HFF-Myc (cell line): ENCODE measurements at regions not wholly inside any gene's neighbourhood (a gene's known extent, or its start where the extent isn't known, plus 50 kb on each side); places are given as distances from the start of the nearest gene placed in this dataset.

ENCODE experiments used
- DNase-seq: peaks from one replicate; pipeline ENCODE4 v3.0.0-alpha.2; 2011; ENCODE audit warnings: low read depth; ENCODE audit errors: extremely low read depth
- H3K4me3 ChIP-seq: replicated peaks from 2 replicates; pipeline ENCODE4 v1.5.1; 2011; ENCODE audit warnings: low read depth, mild to moderate bottlenecking, control low read depth, low read length
- CTCF ChIP-seq: IDR thresholded peaks from 2 replicates; pipeline ENCODE4 v1.5.1; 2012; ENCODE audit warnings: mild to moderate bottlenecking, low read depth, low read length, control low read depth; ENCODE audit errors: missing control alignments

- no peak for DNase-seq
- TF ChIP-seq CTCF: no peak
- H3K4me3 ChIP-seq: no peak overlapping the region
These were observed 183.2 kb downstream of the NDFIP2 start for GRCh38 chr13:79663977-79664636.

GRCh38 chr13:79663435-79663834 is 182.5 kb downstream of the NDFIP2 start:
- no peak for DNase-seq
- H3K4me3 ChIP-seq: no peak overlapping the region
- TF ChIP-seq CTCF: no peak

- TF ChIP-seq CTCF: no peak
- no peak overlapping the region for H3K4me3 ChIP-seq
- no peak for DNase-seq
These were observed 181.9 kb downstream of the NDFIP2 start for GRCh38 chr13:79662882-79663281.

- no peak overlapping the region for H3K4me3 ChIP-seq
- TF ChIP-seq CTCF: no peak
- no peak for DNase-seq
These were observed 179.4 kb downstream of the NDFIP2 start for GRCh38 chr13:79660361-79660760.

- no peak for DNase-seq
- no peak overlapping the region for H3K4me3 ChIP-seq
- no peak for TF ChIP-seq CTCF
These were observed 178.2 kb downstream of the NDFIP2 start for GRCh38 chr13:79659121-79659521.

GRCh38 chr13:79658333-79658975 is 177.5 kb downstream of the NDFIP2 start:
- no peak for TF ChIP-seq CTCF
- DNase-seq: no peak
- H3K4me3 ChIP-seq: no peak overlapping the region
